Skin epidermis (tissue), 12 donors: ENCODE measurements at regions not wholly inside any gene's neighbourhood (a gene's known extent, or its start where the extent isn't known, plus 50 kb on each side); places are given as distances from the start of the nearest gene placed in this dataset.
"Not testable (repeated sequence)": the region's sequence is repeated elsewhere in the genome, so short reads cannot be mapped to it uniquely, and the experiment has no call there.

ENCODE experiments used
- H3K27ac ChIP-seq, 21 experiments: fragments of 200-600 bp; sonication (generic) in 11 of 21; one replicate each; pipeline ENCODE4 v1.5.0; 2020; ENCODE audit warnings: mild to moderate bottlenecking in 3 of 21, inconsistent platforms in 2 of 21, moderate library complexity in 2 of 21
- H3K4me3 ChIP-seq, 7 experiments: fragments of 200-600 bp; sonication (generic) in 2 of 7; one replicate each; pipeline ENCODE4 v1.5.0; 2020; ENCODE audit warnings: inconsistent platforms in 2 of 7, mild to moderate bottlenecking in 2 of 7, moderate library complexity in 1 of 7

GRCh38 chr9:12272471-12273120 lies 420.6 kb upstream of the TYRP1 start:
- no peak overlapping the region for H3K4me3 ChIP-seq
- H3K27ac ChIP-seq: peak overlapping the region in 1 of 21 experiments; percentile 19

GRCh38 chr9:12274577-12274976 lies 418.6 kb upstream of the TYRP1 start:
- Histone ChIP-seq H3K27ac (no peak overlapping the region), H3K4me3 (no peak overlapping the region)

GRCh38 chr9:12276505-12276904 lies 416.7 kb upstream of the TYRP1 start:
- Histone ChIP-seq H3K27ac (no peak overlapping the region), H3K4me3 (no peak overlapping the region)

GRCh38 chr9:12289711-12290110 lies 403.5 kb upstream of the TYRP1 start:
- Histone ChIP-seq H3K4me3 (no peak overlapping the region), H3K27ac (no peak overlapping the region)

GRCh38 chr9:12290166-12290869 lies 402.9 kb upstream of the TYRP1 start:
- H3K4me3 ChIP-seq: no peak overlapping the region
- no peak overlapping the region for H3K27ac ChIP-seq

- no peak overlapping the region for H3K27ac ChIP-seq
- H3K4me3 ChIP-seq: no peak overlapping the region
These were observed 388.0 kb upstream of the TYRP1 start for GRCh38 chr9:12305211-12305610.

- H3K27ac ChIP-seq: no peak overlapping the region
- H3K4me3 ChIP-seq: no peak overlapping the region
These were observed 378.6 kb upstream of the TYRP1 start for GRCh38 chr9:12314589-12314988.

- Histone ChIP-seq H3K4me3 (no peak overlapping the region), H3K27ac (no peak overlapping the region)
These were observed 374.2 kb upstream of the TYRP1 start for GRCh38 chr9:12318732-12319685.

GRCh38 chr9:12329623-12329985 lies 363.6 kb upstream of the TYRP1 start:
- Histone ChIP-seq H3K4me3 (no peak overlapping the region), H3K27ac (no peak overlapping the region)

GRCh38 chr9:12333966-12334365 lies 359.2 kb upstream of the TYRP1 start:
- H3K27ac ChIP-seq, H3K4me3 ChIP-seq: not testable (repeated sequence)

GRCh38 chr9:12350775-12351174 lies 342.4 kb upstream of the TYRP1 start:
- H3K4me3 ChIP-seq: no peak overlapping the region
- H3K27ac ChIP-seq: no peak overlapping the region

- no peak overlapping the region for H3K4me3 ChIP-seq
- H3K27ac ChIP-seq: no peak overlapping the region
These were observed 341.7 kb upstream of the TYRP1 start for GRCh38 chr9:12351293-12352044.

- H3K27ac ChIP-seq: no peak overlapping the region
- H3K4me3 ChIP-seq: no peak overlapping the region
These were observed 341.2 kb upstream of the TYRP1 start for GRCh38 chr9:12352045-12352315.

- H3K27ac ChIP-seq: no peak overlapping the region
- no peak overlapping the region for H3K4me3 ChIP-seq
These were observed 329.7 kb upstream of the TYRP1 start for GRCh38 chr9:12363439-12363838.

GRCh38 chr9:12368569-12368968 lies 324.6 kb upstream of the TYRP1 start:
- no peak overlapping the region for H3K27ac ChIP-seq
- H3K4me3 ChIP-seq: no peak overlapping the region

GRCh38 chr9:12391839-12392509 lies 301.2 kb upstream of the TYRP1 start:
- no peak overlapping the region for H3K4me3 ChIP-seq
- H3K27ac ChIP-seq: no peak overlapping the region

- no peak overlapping the region for H3K27ac ChIP-seq
- no peak overlapping the region for H3K4me3 ChIP-seq
These were observed 299.1 kb upstream of the TYRP1 start for GRCh38 chr9:12394105-12394504.

- Histone ChIP-seq H3K4me3 (no peak overlapping the region), H3K27ac (no peak overlapping the region)
These were observed 289.5 kb upstream of the TYRP1 start for GRCh38 chr9:12403721-12404120.

- Histone ChIP-seq H3K4me3 (no peak overlapping the region), H3K27ac (no peak overlapping the region)
These were observed 279.2 kb upstream of the TYRP1 start for GRCh38 chr9:12413986-12414385.

- H3K27ac ChIP-seq: no peak overlapping the region
These were observed 278.7 kb upstream of the TYRP1 start for GRCh38 chr9:12414514-12414913.

More at GRCh38 chr9:12414514-12414913, 278.7 kb upstream of the TYRP1 start:
- H3K4me3 ChIP-seq: no peak overlapping the region
